ENCODE measurements at regions not wholly inside any gene's neighbourhood (a gene's known extent, or its start where the extent isn't known, plus 50 kb on each side); places are given as distances from the start of the nearest gene placed in this dataset.
A peak's percentile ranks its signal among the peaks of the same experiment; 100 is the strongest.

GRCh38 chr4:110897784-110898183, 274.9 kb upstream of the PITX2 start:
- WGBS (ENCODE audit: low lambda C conversion rate, missing lambda C conversion rate): 58% methylated on average over 5 of the region's 5 CpGs
- Histone ChIP-seq H2AFZ (no peak overlapping the region), H3K9me2 (replicated peaks; ENCODE audit: insufficient read depth) (no peaks in the 10 kb centered on the region), H3K4me3 (no peak overlapping the region), H3K27me3 (no peaks in the 10 kb centered on the region), H3K36me3 (replicated peaks; ENCODE audit: insufficient read depth, low read depth) (no peaks in the 10 kb centered on the region), H3K79me2 (no peaks in the 10 kb centered on the region), H3K4me1 (ENCODE audit: insufficient read depth) (no peaks in the 10 kb centered on the region), H3K4me2 (peak overlapping the region; percentile 43), H4K20me1 (ENCODE audit: insufficient read depth, poor library complexity, severe bottlenecking) (no peaks in the 10 kb centered on the region), H3K9me3 (ENCODE audit: low read depth) (no peaks in the 10 kb centered on the region), H3K27ac (no peak overlapping the region)
- no peak for DNase-seq (ENCODE audit: low spot score)
- TF ChIP-seq EZH2phosphoT487 (IDR thresholded peaks at IDR 0.05; ENCODE audit: low read depth, severe bottlenecking, unreplicated experiment) (no peak), CTCF (IDR thresholded peaks at IDR 0.05; ENCODE audit: poor library complexity) (no peak), EZH2 (IDR thresholded peaks at IDR 0.05; ENCODE audit: borderline replicate concordance) (no peak)

GRCh38 chr4:110898290-110898689, 275.4 kb upstream of the PITX2 start:
- Histone ChIP-seq H3K79me2 (no peaks in the 10 kb centered on the region), H4K20me1 (ENCODE audit: insufficient read depth, poor library complexity, severe bottlenecking) (no peaks in the 10 kb centered on the region), H3K36me3 (replicated peaks; ENCODE audit: insufficient read depth, low read depth) (no peaks in the 10 kb centered on the region), H3K4me1 (ENCODE audit: insufficient read depth) (no peaks in the 10 kb centered on the region), H3K4me3 (no peak overlapping the region), H3K4me2 (peak overlapping the region; percentile 43), H3K9me2 (replicated peaks; ENCODE audit: insufficient read depth) (no peaks in the 10 kb centered on the region), H3K27me3 (no peaks in the 10 kb centered on the region), H3K9me3 (ENCODE audit: low read depth) (no peaks in the 10 kb centered on the region), H2AFZ (no peak overlapping the region), H3K27ac (no peak overlapping the region)
- DNase-seq (ENCODE audit: low spot score): no peak
- 63% methylated on average over 1 of the region's 1 CpG for WGBS (ENCODE audit: low lambda C conversion rate, missing lambda C conversion rate)
- TF ChIP-seq EZH2 (IDR thresholded peaks at IDR 0.05; ENCODE audit: borderline replicate concordance): no peak
- TF ChIP-seq EZH2phosphoT487 (IDR thresholded peaks at IDR 0.05; ENCODE audit: low read depth, severe bottlenecking, unreplicated experiment): no peak
- no peak for TF ChIP-seq CTCF (IDR thresholded peaks at IDR 0.05; ENCODE audit: poor library complexity)

GRCh38 chr4:110900213-110900769, 277.4 kb upstream of the PITX2 start:
- Histone ChIP-seq H3K9me2 (replicated peaks; ENCODE audit: insufficient read depth) (no peaks in the 10 kb centered on the region), H3K4me3 (no peak overlapping the region), H3K27ac (no peak overlapping the region), H4K20me1 (ENCODE audit: insufficient read depth, poor library complexity, severe bottlenecking) (no peaks in the 10 kb centered on the region), H3K9me3 (ENCODE audit: low read depth) (no peaks in the 10 kb centered on the region), H3K36me3 (replicated peaks; ENCODE audit: insufficient read depth, low read depth) (no peaks in the 10 kb centered on the region), H3K4me1 (ENCODE audit: insufficient read depth) (peaks cover 3% of the 10 kb centered on the region), H2AFZ (no peak overlapping the region), H3K4me2 (peak overlapping the region; percentile 20), H3K27me3 (no peaks in the 10 kb centered on the region), H3K79me2 (no peaks in the 10 kb centered on the region)
- TF ChIP-seq EZH2phosphoT487 (IDR thresholded peaks at IDR 0.05; ENCODE audit: low read depth, severe bottlenecking, unreplicated experiment): no peak
- no peak for TF ChIP-seq CTCF (IDR thresholded peaks at IDR 0.05; ENCODE audit: poor library complexity)
- TF ChIP-seq EZH2 (IDR thresholded peaks at IDR 0.05; ENCODE audit: borderline replicate concordance): no peak
- DNase-seq (ENCODE audit: low spot score): no peak
- WGBS (ENCODE audit: low lambda C conversion rate, missing lambda C conversion rate): 41% methylated on average over 1 of the region's 1 CpG
